Endodermal cell (in vitro differentiated cells): ENCODE measurements at regions not wholly inside any gene's neighbourhood (a gene's known extent, or its start where the extent isn't known, plus 50 kb on each side); places are given as distances from the start of the nearest gene placed in this dataset.

ENCODE experiments used
- DNase-seq: peaks from one replicate; pipeline ENCODE4 v3.0.0-alpha.2; 2017
- H3K27ac ChIP-seq: 2 replicates; pipeline ENCODE4 v1.5.1; 2013; ENCODE audit warnings: mild to moderate bottlenecking, low read depth, low read length, moderate library complexity
- H3K27me3 ChIP-seq: 2 replicates; pipeline ENCODE4 v1.6.1; 2013; ENCODE audit warnings: mild to moderate bottlenecking, low read length, moderate library complexity; ENCODE audit not compliant: insufficient read depth, control insufficient read depth, poor library complexity, severe bottlenecking
- H3K36me3 ChIP-seq: 2 replicates; pipeline ENCODE4 v1.7.0; 2013; ENCODE audit warnings: mild to moderate bottlenecking, low read length, moderate library complexity; ENCODE audit not compliant: control insufficient read depth, insufficient read depth
- H3K4me1 ChIP-seq: one replicate; pipeline ENCODE4 v1.7.0; 2013; ENCODE audit warnings: low read length; ENCODE audit not compliant: control insufficient read depth, insufficient read depth
- H3K4me3 ChIP-seq: 2 replicates; pipeline ENCODE4 v1.5.1; 2013; ENCODE audit warnings: mild to moderate bottlenecking, low read length, moderate library complexity
- H3K9ac ChIP-seq: 2 replicates; pipeline ENCODE4 v1.6.1; 2013; ENCODE audit warnings: mild to moderate bottlenecking, low read length, moderate library complexity; ENCODE audit not compliant: poor library complexity, severe bottlenecking; ENCODE audit errors: extremely low read depth
- H3K9me3 ChIP-seq: 2 replicates; pipeline ENCODE4 v1.6.1; 2013; ENCODE audit warnings: mild to moderate bottlenecking, low read length, moderate library complexity; ENCODE audit not compliant: control insufficient read depth
- H3K27ac Mint-ChIP-seq: 2 replicates; pipeline ENCODE4 v1.8.0; 2020; ENCODE audit warnings: mixed read lengths
- H3K27me3 Mint-ChIP-seq: 2 replicates; pipeline ENCODE4 v1.8.0; 2021; ENCODE audit warnings: mild to moderate bottlenecking, mixed read lengths; ENCODE audit not compliant: insufficient read depth
- H3K36me3 Mint-ChIP-seq: 2 replicates; pipeline ENCODE4 v1.8.0; 2020; ENCODE audit warnings: low read depth, mixed read lengths
- H3K4me1 Mint-ChIP-seq: 2 replicates; pipeline ENCODE4 v1.8.0; 2020; ENCODE audit warnings: mixed read lengths
- H3K4me3 Mint-ChIP-seq: 2 replicates; pipeline ENCODE4 v1.8.0; 2020; ENCODE audit warnings: mild to moderate bottlenecking, moderate library complexity, mixed read lengths
- H3K9me3 Mint-ChIP-seq: 2 replicates; pipeline ENCODE4 v1.8.0; 2020; ENCODE audit warnings: mild to moderate bottlenecking, mixed read lengths
- WGBS, 2 experiments: methylation state at CpG; one replicate each; pipeline versions ENCODE4 v1.1.5 to v1.1.7; 2013; ENCODE audit warnings: missing lambda C conversion rate in 2 of 2, mixed read lengths in 1 of 2; ENCODE audit not compliant: insufficient coverage in 1 of 2, insufficient read length in 1 of 2; 5-methylcytosine and 5-hydroxymethylcytosine counted together
- TF ChIP-seq, protein P1 (sequence below): fragments of 200-600 bp; sonication (generic); conservative IDR thresholded peaks from 2 replicates; pipeline ENCODE4 v1.5.0; 2021; ENCODE audit warnings: antibody characterized with exemption, mild to moderate bottlenecking

DNA sequence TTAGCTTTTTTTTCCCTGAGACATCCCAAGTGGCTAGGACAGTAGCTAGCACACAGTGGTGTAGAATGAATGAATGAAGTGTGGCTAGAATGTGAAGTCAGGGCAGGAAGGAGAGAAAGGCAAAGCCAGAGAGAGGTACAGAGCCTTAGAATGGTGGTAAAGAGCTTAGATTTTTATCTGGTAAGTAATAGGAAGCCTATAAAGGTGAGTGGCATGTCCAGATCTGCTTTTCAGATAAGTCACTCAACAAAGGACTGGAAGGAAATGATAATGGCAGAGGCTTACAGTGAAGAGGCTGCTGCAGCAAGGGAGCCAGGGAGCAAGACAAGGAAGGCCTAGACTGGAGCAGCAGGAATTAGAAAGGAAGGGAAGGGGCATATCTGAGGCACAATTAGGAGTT, 96.0 kb upstream of the PRDM1 start:
- H3K27me3 ChIP-seq, result peaks cover 31% of the 10 kb centered on the region
- TF ChIP-seq, protein P1, sequence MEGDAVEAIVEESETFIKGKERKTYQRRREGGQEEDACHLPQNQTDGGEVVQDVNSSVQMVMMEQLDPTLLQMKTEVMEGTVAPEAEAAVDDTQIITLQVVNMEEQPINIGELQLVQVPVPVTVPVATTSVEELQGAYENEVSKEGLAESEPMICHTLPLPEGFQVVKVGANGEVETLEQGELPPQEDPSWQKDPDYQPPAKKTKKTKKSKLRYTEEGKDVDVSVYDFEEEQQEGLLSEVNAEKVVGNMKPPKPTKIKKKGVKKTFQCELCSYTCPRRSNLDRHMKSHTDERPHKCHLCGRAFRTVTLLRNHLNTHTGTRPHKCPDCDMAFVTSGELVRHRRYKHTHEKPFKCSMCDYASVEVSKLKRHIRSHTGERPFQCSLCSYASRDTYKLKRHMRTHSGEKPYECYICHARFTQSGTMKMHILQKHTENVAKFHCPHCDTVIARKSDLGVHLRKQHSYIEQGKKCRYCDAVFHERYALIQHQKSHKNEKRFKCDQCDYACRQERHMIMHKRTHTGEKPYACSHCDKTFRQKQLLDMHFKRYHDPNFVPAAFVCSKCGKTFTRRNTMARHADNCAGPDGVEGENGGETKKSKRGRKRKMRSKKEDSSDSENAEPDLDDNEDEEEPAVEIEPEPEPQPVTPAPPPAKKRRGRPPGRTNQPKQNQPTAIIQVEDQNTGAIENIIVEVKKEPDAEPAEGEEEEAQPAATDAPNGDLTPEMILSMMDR, result no peak
- Mint-ChIP-seq H3K4me3 (no peak overlapping the region), H3K27me3 (peaks cover 91% of the 10 kb centered on the region), H3K4me1 (peaks cover 27% of the 10 kb centered on the region), H3K9me3 (no peaks in the 10 kb centered on the region), H3K36me3 (no peaks in the 10 kb centered on the region), H3K27ac (no peak overlapping the region)
- no peak overlapping the region for H3K4me3 ChIP-seq
- H3K4me1 ChIP-seq, result peaks cover 6% of the 10 kb centered on the region
- no peaks in the 10 kb centered on the region for H3K36me3 ChIP-seq
- no peak overlapping the region for H3K27ac ChIP-seq
- DNase-seq, result no peak
- no peak overlapping the region for H3K9ac ChIP-seq
- H3K9me3 ChIP-seq, result no peaks in the 10 kb centered on the region

DNA sequence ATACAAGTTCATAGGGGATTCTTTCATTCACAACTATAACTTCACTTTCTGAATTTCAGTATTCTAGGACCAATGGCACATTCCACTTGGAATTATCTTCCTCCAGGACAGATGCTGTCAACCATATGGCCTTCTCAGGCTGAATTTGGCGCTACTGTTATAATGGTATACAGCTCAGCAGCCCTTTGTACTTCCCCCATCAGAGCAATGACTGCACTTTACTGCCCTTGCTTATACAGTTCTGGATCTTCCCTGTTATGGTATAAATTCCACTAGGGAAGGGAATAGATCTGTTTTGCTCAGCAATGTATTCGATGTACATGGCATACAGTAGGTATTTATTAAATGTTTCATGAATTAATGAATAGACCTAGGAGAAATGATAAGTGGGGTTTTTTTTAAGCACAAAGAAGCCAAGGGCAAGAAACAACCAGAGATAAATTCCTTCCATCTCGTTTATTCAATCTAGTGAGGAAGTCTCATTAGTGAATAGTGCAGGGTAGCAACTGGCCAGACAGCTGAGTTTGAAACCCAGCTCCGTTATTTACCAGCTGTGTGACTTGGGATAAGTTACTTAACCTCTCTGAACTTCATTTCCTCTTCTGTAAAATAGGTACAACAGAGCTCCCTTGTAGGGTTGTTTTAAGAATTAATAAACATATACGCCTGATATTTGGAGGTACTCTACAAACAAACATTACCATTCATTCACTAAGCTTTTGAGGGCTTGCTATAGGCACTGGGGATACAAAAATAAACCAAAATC, 97.1 kb upstream of the PRDM1 start:
- TF ChIP-seq, protein P1, result no peak
- WGBS, 2 experiments, result 90 to 91% methylated on average over 4 to 5 of the region's 5 CpGs
- Mint-ChIP-seq H3K27me3 (peaks cover 89% of the 10 kb centered on the region), H3K36me3 (no peaks in the 10 kb centered on the region), H3K27ac (no peak overlapping the region), H3K9me3 (no peaks in the 10 kb centered on the region), H3K4me1 (peaks cover 27% of the 10 kb centered on the region), H3K4me3 (no peak overlapping the region)
- DNase-seq, result no peak
- H3K4me3 ChIP-seq, result no peak overlapping the region
- H3K4me1 ChIP-seq, result peaks cover 6% of the 10 kb centered on the region
- H3K36me3 ChIP-seq, result no peaks in the 10 kb centered on the region
- H3K9me3 ChIP-seq, result no peaks in the 10 kb centered on the region
- H3K9ac ChIP-seq, result no peak overlapping the region
- peaks cover 42% of the 10 kb centered on the region for H3K27me3 ChIP-seq
- no peak overlapping the region for H3K27ac ChIP-seq

DNA sequence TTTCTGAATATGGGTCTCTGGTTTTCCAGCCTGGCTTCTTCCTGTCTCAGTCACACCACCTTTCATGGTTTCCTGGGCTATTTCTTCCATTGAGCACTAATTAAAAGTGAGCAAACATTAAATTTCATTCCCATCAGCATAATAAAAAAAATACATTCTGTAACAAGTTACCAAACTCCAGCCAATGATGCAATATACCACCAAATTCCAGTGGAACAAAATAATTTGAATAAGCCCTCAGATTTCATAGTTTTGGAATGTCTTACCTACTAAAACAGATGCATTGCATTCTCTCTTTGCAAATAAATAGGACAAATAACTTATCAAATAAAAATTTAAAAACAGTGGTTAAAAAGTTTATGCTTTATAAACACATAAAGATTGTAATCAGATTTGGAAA, 97.8 kb upstream of the PRDM1 start:
- H3K27ac ChIP-seq, result no peak overlapping the region
- no peak overlapping the region for H3K9ac ChIP-seq
- Mint-ChIP-seq H3K9me3 (no peaks in the 10 kb centered on the region), H3K4me1 (peaks cover 25% of the 10 kb centered on the region), H3K27ac (no peak overlapping the region), H3K27me3 (peaks cover 90% of the 10 kb centered on the region), H3K36me3 (no peaks in the 10 kb centered on the region), H3K4me3 (no peak overlapping the region)
- peaks cover 6% of the 10 kb centered on the region for H3K4me1 ChIP-seq
- DNase-seq, result no peak
- TF ChIP-seq, protein P1, result no peak
- peaks cover 45% of the 10 kb centered on the region for H3K27me3 ChIP-seq
- H3K9me3 ChIP-seq, result no peaks in the 10 kb centered on the region
- H3K36me3 ChIP-seq, result no peaks in the 10 kb centered on the region
- no peak overlapping the region for H3K4me3 ChIP-seq
